ENCODE measurements at regions not wholly inside any gene's neighbourhood (a gene's known extent, or its start where the extent isn't known, plus 50 kb on each side); places are given as distances from the start of the nearest gene placed in this dataset.
"Not testable (repeated sequence)": the region's sequence is repeated elsewhere in the genome, so short reads cannot be mapped to it uniquely, and the experiment has no call there.

DNA sequence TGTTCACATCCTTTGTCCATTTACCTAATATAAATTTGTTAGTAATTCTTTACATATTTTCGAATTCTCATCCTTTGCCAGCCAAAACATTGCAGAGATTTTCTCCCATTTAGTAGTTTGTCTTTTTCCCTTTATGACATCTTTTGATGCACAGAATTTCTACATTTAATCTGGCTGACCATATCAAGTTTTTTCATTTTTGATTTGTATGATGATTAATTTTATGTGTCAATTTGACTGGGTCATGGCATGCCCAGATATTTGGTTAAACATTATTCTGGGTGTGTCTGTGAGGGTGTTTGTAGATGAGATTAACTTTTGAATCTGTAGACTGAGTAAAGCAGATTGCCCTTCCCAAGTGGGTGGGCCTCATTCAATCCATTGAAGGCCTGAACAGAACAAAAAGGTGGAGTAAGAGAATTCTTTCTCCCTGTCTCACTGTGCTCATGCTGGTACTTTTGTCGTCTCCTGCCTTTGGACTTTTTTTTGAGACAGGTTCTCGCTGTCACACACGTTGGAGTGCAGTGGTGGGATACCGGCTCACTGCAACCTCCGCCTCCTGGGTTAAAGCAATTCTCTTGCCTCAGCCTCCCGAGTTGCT lies 72.1 kb upstream of the EPB41L1 start:
- DNase-seq (ENCODE audit: low spot score) = no peak

DNA sequence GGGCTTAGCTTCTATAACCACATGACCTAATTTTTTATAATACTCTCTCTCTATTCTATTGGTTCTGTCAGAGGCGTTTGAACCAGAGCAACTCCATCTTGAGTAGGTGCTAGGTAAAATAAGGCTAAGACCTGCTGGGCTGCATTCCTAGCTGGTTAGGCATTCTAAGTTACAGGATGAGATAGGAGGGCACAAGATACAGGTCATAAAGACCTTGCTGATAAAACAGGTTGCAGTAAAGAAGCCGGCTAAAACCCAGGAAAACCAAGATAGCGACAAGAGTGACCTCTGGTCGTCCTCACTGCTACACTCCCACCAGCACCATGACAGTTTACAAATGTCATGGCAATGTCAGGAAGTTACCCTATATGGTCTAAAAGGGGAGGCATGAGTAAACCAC lies 71.3 kb upstream of the EPB41L1 start:
- not testable (repeated sequence) for DNase-seq (ENCODE audit: low spot score)

DNA sequence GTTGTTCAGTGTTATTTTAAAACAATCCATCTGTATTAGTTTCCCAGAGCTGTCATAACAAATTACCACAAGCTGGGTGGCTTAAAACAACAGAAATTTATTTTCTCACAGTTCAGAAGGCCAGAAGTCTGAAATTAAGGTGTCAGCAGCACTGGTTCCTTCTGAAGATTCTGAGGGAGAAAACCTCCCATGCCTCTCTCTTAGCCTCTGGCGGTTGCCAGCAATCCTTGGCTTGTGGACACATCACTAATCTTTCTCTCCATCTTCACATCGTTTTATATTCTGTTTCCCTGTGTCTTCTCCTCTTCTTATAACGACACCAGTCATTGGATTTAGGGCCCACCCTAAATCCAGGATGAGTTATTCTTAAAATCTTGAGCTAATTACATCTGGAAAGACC lies 70.2 kb upstream of the EPB41L1 start:
- no peak for DNase-seq (ENCODE audit: low spot score)

DNA sequence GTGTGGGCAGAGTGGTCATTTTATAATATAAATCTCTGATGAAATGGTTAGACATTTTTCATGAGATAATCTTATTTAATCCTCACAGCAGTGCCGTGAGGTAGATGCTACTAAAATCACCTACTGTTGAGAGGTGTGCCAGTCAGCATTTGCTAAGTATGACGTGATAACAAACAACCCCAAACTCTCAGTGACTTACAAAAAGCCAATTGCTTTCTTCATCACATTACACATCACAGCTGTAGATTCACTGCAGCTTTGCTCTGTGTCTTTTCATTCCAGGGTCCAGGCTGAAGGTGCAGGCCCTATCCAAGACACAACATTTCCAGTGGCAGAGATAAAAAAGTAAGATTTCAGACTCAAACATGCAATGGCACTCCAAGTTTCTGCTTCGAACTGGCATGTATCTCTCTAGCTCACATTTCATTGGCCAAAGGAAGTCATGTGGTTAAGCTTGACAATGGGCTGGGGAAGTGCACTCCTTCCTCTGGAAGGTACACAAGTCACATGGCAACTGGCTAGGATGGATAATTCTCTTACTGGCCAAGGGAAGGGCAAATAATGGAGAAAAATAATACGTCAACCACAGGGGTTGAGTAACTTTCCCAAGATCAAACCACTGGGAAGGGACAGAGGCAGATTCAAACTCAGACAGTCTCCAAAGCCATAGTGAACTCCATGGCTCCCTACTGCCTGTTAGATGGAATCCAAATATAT lies 69.5 kb upstream of the EPB41L1 start:
- no peak for DNase-seq (ENCODE audit: low spot score)

DNA sequence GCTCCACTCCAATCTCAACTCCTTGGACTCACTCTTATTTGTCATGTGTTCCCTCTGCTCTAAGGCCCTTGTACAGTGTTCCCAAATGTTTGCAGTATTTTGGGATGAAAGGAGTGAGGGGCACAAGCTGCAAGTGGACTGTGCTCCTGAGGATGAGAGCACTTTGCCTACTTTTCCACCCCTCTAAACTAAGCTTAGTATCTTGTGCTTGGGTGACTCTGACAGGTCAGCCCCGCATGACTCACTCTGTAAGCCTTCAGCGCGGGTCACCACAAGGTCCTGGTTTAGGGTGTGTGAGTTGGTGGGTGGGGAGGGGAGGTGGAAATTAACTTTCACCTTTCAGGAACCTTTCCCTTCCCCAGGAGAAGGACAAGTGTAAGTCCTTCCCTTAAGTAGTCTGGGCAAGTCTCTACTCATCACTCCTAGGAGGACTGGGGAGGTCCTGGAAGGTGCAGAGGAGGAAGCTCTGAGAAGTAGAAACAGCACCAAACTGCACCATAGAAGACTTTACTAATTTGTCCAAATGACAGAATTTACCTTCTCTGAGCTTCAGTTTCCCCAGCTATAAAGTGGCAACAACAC lies 68.8 kb upstream of the EPB41L1 start:
- DNase-seq (ENCODE audit: low spot score) = no peak

DNA sequence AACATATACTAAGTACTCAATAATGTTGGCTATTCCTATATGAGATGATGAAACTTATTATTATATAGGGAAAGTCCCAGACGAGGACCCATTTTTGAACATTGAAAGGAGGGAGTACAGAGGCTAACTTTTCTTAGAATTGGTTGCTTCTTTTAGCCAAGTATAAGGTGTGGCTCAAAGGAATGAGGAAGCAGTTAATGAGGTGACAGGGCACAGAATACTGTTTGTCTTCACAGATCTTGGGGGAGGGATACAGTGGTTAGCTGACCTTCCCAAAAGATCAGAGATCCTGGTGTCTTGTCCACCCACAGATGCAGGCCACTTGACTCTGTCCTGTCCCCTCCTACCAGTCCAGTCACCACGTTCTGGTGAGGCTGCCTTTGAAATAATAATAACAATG lies 67.8 kb upstream of the EPB41L1 start:
- no peak for DNase-seq (ENCODE audit: low spot score)

DNA sequence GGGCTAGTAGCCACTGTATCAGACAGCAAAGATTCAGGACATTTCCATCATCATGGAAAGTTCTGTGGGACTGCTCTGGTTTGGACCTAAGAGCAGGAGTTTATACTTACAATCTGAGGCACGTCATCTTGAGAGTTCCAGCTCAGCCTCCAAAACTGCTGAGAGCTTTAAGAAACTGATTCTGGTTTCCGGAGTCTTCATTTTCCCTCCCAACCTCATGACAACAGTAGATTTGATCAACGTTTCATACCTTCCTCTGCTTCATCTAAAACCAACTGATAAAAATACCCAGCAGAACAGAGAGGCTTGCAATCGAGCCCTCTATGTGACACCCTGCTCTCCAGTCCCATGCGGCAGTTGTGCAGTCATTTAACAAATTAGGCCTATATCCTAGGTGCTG lies 64.3 kb upstream of the EPB41L1 start:
- no peak for DNase-seq (ENCODE audit: low spot score)

DNA sequence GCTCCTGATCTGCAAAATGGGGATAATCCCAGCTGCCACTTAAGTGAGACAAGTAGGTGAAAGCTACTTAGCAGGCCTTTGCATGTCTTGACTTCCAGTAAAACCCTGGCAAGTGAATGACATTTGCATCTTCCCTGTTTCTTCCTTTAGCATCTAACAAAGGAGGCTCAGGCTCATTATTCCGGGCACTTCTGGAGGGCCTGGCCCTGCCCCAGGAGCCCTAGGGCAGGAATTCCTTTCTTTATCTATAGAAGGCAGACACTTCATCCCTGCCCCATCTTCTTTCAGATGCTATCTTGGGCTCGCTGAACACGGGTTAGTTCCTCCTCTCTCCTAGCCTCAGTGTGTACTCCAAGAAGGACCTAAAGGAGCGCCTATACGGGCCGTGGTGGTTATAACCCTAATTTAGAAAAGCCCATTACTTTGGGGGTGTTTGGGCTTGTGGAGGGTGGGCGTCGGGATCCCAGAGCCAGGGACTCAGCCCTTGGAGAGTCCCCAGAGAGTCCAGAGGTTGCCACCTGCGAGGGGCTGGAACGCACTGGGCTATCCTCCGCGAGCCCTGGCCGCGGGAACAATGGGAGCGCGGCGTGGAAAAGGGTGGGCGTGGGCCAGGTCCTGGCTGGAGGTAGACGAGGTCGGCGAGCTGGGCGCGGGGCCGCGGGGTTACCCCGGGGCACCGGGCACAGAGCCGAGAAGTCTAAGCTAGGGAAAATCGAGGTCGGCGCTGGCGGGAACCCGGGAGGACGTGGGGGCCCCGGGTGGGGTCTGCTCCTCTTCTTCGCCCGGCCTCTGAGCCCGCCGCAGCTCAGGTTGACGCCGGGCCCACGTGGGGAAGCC lies 62.8 kb upstream of the EPB41L1 start:
- DNase-seq (ENCODE audit: low spot score) = no peak

DNA sequence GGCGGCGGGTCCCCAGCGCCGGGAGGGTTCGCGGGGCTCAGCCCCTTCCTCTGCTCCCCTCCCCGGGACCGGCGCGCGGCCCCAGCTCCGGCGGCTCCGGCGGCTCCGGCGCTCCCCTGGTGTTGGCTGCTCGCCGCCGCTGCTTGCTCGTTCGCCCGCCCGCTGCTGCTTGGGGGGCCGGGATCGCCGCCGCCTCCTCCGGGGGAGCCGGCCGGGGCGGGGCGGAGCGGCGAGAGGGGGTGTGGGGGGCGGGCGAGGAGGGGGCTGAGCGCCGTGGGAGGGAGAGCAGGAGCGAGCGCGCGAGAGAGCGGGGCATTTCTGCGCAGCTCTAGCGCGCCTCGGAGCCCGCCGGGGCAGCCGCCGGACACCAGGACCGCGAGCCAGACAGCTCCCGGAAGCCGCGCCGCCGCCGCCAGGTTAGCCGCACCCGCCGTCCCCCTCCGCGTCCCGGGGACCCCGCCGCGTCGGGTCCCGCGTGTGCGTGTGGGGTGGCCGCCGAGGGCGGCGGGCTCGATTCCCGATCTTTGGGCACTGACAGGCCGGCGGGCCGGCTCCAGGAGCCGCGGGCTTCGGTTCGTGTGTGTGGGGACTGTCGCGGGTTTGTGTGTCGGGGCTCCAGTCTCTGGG lies 62.0 kb upstream of the EPB41L1 start:
- no peak for DNase-seq (ENCODE audit: low spot score)

DNA sequence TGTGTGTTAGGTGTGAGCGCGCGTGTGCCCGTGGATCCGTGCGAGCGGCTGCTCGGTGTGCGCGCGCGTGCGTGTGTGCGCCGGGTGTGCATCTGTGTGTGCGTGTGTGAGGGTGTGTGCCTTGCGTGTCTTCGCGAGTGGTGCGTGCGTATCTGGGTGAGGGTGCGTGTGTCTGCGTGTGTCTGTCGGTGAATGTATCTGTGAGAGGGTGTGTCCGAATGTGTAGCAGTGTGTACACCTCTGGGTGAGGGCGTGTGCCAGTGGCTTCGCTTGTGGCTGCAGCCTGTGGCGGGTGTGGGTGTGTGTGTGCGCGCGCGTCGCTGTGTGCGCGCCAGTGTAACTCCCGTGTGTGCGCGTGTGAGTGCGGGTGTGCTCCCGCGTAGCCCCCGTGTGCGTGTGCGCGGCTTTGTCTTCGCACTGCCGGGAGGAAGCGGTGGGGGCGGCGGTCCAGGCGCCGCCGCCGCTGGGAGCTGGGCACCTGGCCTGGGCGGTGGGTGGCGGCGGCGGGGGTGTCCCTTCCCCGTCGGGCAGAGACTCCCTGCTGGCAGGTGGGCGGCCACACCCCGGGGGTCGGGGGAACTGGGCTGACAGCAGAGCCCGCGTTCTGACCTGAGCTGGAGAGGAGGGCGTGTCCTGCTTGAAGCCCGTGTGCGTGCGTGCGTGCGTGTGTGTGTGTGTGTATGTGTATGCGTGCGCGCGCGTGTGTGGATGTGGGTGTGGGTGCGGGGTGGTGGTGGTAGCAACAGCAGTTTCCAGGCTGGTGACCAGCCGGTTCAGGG lies 61.3 kb upstream of the EPB41L1 start:
- no peak for DNase-seq (ENCODE audit: low spot score)

DNA sequence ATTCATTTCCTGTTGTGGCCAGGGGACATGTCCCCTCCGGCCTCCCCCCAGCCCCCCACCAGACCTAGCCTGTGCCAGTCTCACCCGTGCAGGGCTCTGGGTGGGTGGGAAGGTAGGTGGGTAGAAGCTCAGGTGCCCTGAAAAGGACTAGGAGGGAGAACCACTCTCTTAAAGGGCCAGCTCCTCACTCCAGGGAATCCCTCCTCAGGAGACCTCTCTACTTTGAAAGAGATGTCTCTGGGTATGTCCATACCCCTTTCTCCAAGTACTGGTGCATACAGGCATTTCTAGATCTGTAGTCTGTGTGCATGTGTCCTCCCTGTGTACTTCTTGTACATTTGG lies 60.8 kb upstream of the EPB41L1 start:
- no peak for DNase-seq (ENCODE audit: low spot score)

DNA sequence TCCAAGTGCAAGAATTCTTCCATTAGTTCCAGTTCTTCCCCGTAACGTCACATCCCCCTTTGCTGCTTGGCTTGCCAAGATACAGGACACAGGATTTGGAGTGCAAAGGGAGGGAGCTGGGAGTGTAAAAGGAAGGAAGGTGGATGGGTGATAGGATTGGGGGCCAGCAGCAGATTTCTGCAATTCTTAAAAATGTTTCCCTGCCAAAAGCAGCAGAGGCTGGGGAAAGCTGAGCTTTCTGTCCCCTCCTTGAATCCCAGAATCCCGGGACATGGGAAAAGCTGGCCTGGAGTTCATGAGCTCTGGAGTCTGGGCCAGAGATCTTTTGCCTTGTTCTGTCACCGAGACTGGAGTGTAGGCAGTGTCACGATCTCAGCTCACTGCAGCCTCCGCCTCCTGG lies 60.0 kb upstream of the EPB41L1 start:
- no peak for DNase-seq (ENCODE audit: low spot score)

DNA sequence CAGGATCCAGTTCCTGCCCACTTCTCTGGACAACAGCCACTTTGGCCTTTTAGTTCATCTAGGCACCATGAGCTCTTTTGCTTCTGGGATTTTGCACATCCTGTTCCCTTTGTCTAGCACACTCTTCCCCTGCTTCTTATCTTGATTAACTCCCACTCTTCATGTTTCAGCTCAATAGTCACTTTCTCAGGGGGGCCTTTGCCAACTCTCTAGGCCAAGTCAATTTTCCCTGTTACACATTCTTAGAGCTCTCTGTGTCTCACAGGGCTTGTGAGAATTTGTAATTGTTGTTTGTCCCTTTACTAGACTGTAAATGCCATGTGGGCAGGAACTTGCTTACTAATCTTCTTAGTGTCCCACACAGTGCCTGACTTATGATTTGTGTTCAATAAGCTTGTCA lies 58.1 kb upstream of the EPB41L1 start:
- no peak for DNase-seq (ENCODE audit: low spot score)

DNA sequence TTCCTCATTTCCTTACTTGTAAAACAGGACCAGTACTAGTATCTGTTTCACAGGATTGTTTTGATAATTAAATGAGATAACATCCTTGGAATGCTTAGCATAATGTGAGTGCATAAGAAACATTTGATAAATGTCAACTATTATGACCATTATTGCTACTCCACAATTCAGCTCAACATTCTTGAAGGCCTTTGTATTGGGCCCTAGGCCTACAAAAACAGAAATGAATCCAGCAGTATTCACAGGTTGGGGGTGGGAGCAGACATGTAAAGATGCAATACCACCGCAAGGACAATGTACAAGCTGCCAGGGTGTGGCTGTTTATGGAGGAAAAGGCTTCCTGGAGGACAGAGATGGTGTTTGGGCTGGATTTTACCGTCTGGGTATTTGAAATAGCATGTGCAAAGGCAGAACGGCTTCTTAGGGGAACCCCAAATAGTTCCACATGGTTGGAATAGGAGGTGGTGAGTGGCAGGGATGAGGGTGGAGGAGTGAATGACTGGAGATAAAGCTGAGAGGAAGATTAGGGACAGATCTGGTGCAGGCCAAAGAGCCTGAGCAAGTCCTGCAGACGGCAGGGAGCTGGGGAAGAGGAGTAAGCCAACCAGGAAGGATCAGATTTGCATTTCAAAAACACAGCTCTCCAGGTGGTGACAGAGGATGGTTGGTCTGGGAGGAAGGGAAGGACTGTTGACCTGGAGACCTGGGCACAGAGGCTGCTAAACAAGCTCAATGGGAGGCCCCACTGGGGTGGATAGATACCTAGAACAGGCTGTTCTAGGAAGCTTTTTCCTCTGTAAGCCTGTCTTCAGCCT lies 57.0 kb upstream of the EPB41L1 start:
- no peak for DNase-seq (ENCODE audit: low spot score)

DNA sequence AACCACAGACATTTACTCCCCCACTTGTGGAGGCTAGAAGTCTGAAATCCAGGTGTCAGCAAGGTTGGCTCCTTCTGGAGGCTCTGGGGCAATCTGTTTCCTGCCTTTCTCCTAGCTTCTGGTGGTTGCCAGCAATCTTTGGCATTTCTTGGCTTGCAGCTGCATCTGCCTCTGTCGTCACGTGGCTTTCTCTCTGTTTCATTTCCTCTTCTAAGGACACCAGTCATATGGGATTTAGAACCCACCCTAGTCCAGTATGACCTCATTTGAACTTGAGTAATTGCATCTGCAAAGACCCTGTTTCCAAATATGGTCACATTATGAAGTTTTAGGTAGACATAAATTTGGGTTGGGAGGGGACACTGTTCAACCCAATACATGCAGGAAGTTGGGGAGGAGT lies 56.2 kb upstream of the EPB41L1 start:
- DNase-seq (ENCODE audit: low spot score) = peak; percentile 75

DNA sequence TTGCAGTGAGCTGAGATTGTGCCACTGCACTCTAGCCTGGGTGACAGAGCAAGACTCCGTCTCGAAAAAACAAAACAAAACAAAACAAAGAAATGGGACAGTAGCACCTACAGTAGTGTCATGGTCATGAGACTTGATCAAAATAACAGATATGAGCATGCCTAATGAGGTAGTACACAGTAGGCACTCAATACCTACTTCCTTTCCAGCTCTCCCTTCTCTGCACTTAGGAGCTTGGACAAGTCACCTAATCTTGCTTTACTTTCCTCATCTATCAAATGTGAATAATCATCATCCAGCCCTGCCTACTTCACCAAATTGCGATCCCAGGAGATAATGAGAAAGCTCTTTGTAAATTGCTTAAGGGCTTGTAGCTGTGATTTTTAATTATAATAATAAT lies 55.4 kb upstream of the EPB41L1 start:
- DNase-seq (ENCODE audit: low spot score) = no peak

DNA sequence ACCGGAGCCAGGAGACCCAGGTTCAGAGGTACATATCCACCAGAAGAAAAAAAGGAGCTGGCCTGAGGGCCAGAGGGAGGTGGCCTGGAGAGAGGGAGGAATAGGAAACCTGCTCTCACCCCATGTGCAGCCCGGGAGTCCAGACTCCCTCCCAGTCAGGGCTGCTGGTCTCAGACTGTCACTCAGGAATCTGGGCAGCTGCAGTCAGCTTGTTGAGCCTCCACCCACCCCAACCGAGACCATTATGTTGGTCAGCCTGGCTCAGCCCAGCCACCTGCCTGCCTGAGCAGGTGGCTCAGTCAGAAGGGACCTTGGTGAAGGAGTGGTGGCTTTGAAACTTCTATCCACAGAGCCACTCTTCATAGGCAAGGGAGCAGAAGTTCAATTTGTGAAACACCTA lies 53.3 kb upstream of the EPB41L1 start:
- DNase-seq (ENCODE audit: low spot score) = no peak

DNA sequence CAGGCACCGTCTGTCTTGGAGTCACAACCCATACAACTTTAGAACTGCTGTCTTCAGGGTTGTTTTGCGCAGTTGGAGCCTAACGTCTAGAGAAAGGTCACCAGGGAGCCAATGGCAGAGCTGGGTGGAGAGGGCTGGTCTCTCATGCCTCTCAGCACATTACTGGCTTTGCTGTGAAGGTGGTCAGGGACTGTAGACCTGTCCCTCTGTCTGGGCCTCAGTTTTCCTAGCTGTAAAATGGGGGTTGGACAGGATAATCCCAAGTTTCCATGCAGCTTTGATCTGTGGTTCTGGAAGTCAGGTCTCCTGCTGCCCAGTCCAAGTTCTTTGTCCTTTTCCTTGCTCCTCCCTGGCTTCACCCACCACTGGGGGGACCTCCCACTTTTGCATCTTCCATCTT lies 52.2 kb upstream of the EPB41L1 start:
- DNase-seq (ENCODE audit: low spot score) = no peak

DNA sequence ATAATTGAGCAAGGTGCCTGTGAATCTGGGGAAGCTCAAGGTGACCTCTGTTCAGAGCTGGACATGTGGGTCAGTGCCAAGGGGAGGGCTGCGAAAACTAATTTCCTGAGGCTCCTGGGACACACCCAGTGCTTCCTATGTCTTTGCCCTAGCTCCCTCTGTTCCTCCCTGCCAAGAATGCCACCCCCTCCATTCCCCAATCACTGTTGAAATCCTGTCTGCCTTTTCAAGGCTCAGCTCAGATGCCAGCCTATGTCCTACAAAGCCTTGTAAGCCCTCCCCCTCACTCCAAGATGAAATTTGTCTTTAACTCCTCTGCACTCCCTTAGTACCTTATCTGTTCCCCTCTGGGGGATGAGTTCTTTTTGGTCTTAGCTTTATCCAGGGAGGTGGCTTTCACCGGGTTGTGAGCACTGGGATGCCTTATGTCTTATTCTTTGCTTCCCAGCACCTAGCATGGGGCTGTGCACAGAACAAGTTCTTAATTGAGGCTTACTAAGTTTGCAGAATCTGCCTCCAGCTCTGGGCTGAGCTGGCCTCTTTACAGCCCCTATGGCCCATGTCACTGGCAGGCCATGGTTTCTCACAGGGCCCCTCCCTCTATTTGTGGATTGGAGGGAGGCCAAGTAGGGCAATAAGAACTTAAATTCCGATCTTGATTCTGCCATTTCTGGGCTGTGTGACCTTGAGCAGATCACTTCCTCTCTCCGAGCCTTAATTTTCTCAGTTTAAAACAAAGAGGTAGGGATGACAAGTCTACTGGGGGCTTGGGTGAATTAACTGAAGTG lies 51.5 kb upstream of the EPB41L1 start:
- DNase-seq (ENCODE audit: low spot score) = no peak

DNA sequence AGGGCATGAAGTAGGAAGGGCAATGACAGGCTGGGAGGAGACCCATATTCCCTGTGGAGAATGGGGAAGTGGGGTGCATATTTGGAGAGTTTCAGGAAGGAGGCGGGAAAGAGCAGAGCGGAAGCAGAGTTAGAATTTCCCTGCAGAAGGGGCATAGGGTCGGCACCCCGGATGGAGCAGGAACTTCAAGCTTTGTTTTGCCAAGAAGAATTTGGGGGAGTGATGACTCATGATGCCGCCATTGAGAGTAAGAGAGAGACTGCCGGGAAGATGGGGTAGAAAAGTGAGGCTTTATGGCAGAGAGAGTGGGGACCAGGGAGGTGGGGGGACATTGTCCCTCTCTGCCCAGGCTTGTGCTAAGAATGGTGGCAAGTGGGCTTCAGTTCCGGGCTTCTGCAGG lies 50.3 kb upstream of the EPB41L1 start:
- DNase-seq (ENCODE audit: low spot score) = no peak
